HepG2 (cell line): ENCODE measurements at regions not wholly inside any gene's neighbourhood (a gene's known extent, or its start where the extent isn't known, plus 50 kb on each side); places are given as distances from the start of the nearest gene placed in this dataset.

ENCODE experiments used
- ATAC-seq: fragments of 200-7000 bp; cut with Tn5 transposase; 3 replicates; pipeline ENCODE4 v1.9.1; 2020; ENCODE audit warnings: mild to moderate bottlenecking, moderate library complexity
- BruUV-seq: library from RNA; stranded (reverse); fragments of 400-500 nt; replicated peaks from 2 replicates; lab custom pipeline; 2021; lab: Mats Ljungman, UMichigan
- CTCF ChIA-PET: fragments of 300-600 bp; formaldehyde crosslinking; extraction: SDS; loops from one replicate; lab custom pipeline; 2021; ENCODE audit warnings: low total read pairs, inconsistent platforms, low intra/inter-chr PET ratio; lab: Yijun Ruan, JAX
- POLR2A ChIA-PET: fragments of 350-600 bp; sonication (Branson Sonifier 250); formaldehyde crosslinking; loops from one replicate; lab custom pipeline; 2020; ENCODE audit warnings: antibody characterized with exemption, inconsistent platforms; lab: Yijun Ruan, JAX
- DNase-seq: peaks from one replicate; pipeline ENCODE4 v3.0.0-alpha.2; 2015; ENCODE audit warnings: low spot score
- FAIRE-seq: peaks from 3 replicates; lab custom pipeline; 2011; peaks lifted over from hg19 to GRCh38; lab: Jason Lieb, UNC
- H2AFZ ChIP-seq: one replicate; pipeline ENCODE4 v1.6.1; 2011; ENCODE audit warnings: low read length, inconsistent platforms
- H3K27ac ChIP-seq: fragments of 300-600 bp; 3 replicates; pipeline ENCODE4 v1.8.0; 2011; ENCODE audit warnings: mixed run types, mild to moderate bottlenecking, mixed read lengths, low read length, inconsistent platforms; ENCODE audit not compliant: insufficient read depth; ENCODE audit errors: extremely low read length
- H3K27me3 ChIP-seq, 2 experiments: fragments of 200-600 bp in 1 of 2; 2 replicates in 1 of 2; 3 replicates in 1 of 2; pipeline versions ENCODE4 v1.6.0 to v1.8.0; 2011; ENCODE audit warnings: low read length in 2 of 2, mild to moderate bottlenecking in 2 of 2, moderate library complexity in 2 of 2, inconsistent platforms in 1 of 2; ENCODE audit not compliant: insufficient read depth in 2 of 2, control insufficient read depth in 1 of 2
- H3K36me3 ChIP-seq, 2 experiments: fragments of 200-600 bp in 1 of 2; replicated peaks in 1 of 2; 2 replicates in 1 of 2; 3 replicates in 1 of 2; pipeline versions ENCODE4 v1.5.1 to v1.8.0; 2011; ENCODE audit warnings: low read length in 2 of 2, inconsistent platforms in 1 of 2; ENCODE audit not compliant: insufficient read depth in 2 of 2, control insufficient read depth in 1 of 2
- H3K4me1 ChIP-seq: 2 replicates; pipeline ENCODE4 v1.5.1; 2012; ENCODE audit warnings: low read length, inconsistent platforms; ENCODE audit not compliant: insufficient read depth
- H3K4me2 ChIP-seq: 2 replicates; pipeline ENCODE4 v1.6.0; 2011; ENCODE audit warnings: low read depth, low read length, inconsistent platforms
- H3K4me3 ChIP-seq, 3 experiments: fragments of 200-600 bp in 1 of 3; sonication (generic), shearing (Covaris generic) in 1 of 3; replicated peaks in 1 of 3; 2 replicates each; pipeline ENCODE4 v1.5.1; 2011 to 2016; ENCODE audit warnings: low read length in 3 of 3, inconsistent platforms in 2 of 3, low read depth in 2 of 3, mild to moderate bottlenecking in 2 of 3, control low read depth in 1 of 3, mixed read lengths in 1 of 3; ENCODE audit not compliant: insufficient read depth in 1 of 3
- H3K79me2 ChIP-seq: one replicate; pipeline ENCODE4 v1.6.1; 2011; ENCODE audit warnings: low read length, inconsistent platforms; ENCODE audit not compliant: insufficient read depth
- H3K9ac ChIP-seq: 2 replicates; pipeline ENCODE4 v1.6.0; 2011; ENCODE audit warnings: mild to moderate bottlenecking, low read depth, low read length, inconsistent platforms; ENCODE audit not compliant: insufficient read depth
- H3K9me3 ChIP-seq: 2 replicates; pipeline ENCODE4 v1.5.1; 2012; ENCODE audit warnings: mild to moderate bottlenecking, low read length
- H4K20me1 ChIP-seq: 2 replicates; pipeline ENCODE4 v1.6.0; 2011; ENCODE audit warnings: inconsistent platforms, mild to moderate bottlenecking, low read length, moderate library complexity; ENCODE audit not compliant: insufficient read depth
- HHEX ChIP-seq: IDR thresholded peaks from 2 replicates; pipeline ENCODE4 v1.6.1; 2016; ENCODE audit warnings: control low read depth
- IRF9 ChIP-seq: sonication (generic); formaldehyde crosslinking; IDR thresholded peaks from 2 replicates; pipeline ENCODE4 v1.8.0; 2022; ENCODE audit warnings: missing genetic modification reagents, mild to moderate bottlenecking, borderline replicate concordance
- NCOA5 ChIP-seq: sonication (generic); formaldehyde crosslinking; IDR thresholded peaks from 2 replicates; pipeline ENCODE4 v1.4.0; 2020; ENCODE audit warnings: missing genetic modification reagents
- NFYC ChIP-seq: IDR thresholded peaks from 2 replicates; pipeline ENCODE4 v1.6.1; 2016; ENCODE audit warnings: missing genetic modification reagents, missing compliant biosample characterization
- PAWR ChIP-seq: sonication (generic); formaldehyde crosslinking; IDR thresholded peaks from 2 replicates; pipeline ENCODE4 v1.4.0; 2020; ENCODE audit warnings: missing genetic modification reagents, mild to moderate bottlenecking, borderline replicate concordance
- PHF8 ChIP-seq: sonication (generic); formaldehyde crosslinking; IDR thresholded peaks from 2 replicates; pipeline ENCODE4 v1.5.0; 2020; ENCODE audit warnings: missing genetic modification reagents
- REPIN1 ChIP-seq: sonication (generic); formaldehyde crosslinking; IDR thresholded peaks from 2 replicates; pipeline ENCODE4 v1.8.0; 2022; ENCODE audit warnings: missing genetic modification reagents, low read depth, mild to moderate bottlenecking, borderline replicate concordance
- RORA ChIP-seq: sonication (generic); formaldehyde crosslinking; IDR thresholded peaks from 2 replicates; pipeline ENCODE4 v1.5.0; 2020; ENCODE audit warnings: mild to moderate bottlenecking, missing genetic modification reagents, moderate library complexity
- SKI ChIP-seq: fragments of 450-650 bp; IDR thresholded peaks from one replicate; pipeline ENCODE4 v1.6.1; 2018; ENCODE audit warnings: mild to moderate bottlenecking; ENCODE audit not compliant: partially characterized antibody
- SMC3 ChIP-seq: IDR thresholded peaks from 2 replicates; pipeline ENCODE4 v1.6.1; 2011; ENCODE audit warnings: low read length, improper control_type of control experiment
- ZBTB7A ChIP-seq: sonication (generic); formaldehyde crosslinking; IDR thresholded peaks from 2 replicates; pipeline ENCODE4 v1.8.0; 2022; ENCODE audit warnings: mild to moderate bottlenecking, missing genetic modification reagents
- ZNF101 ChIP-seq: sonication (generic); formaldehyde crosslinking; IDR thresholded peaks from 2 replicates; pipeline ENCODE4 v1.4.0; 2020; ENCODE audit warnings: mild to moderate bottlenecking, low read depth, missing genetic modification reagents, borderline replicate concordance
- ZNF12 ChIP-seq: sonication (generic); formaldehyde crosslinking; IDR thresholded peaks from 2 replicates; pipeline ENCODE4 v1.5.0; 2020; ENCODE audit warnings: missing genetic modification reagents
- ZNF263 ChIP-seq: sonication (generic); formaldehyde crosslinking; IDR thresholded peaks from 2 replicates; pipeline ENCODE4 v1.4.0; 2020; ENCODE audit warnings: missing genetic modification reagents
- ZNF350 ChIP-seq: sonication (generic); formaldehyde crosslinking; IDR thresholded peaks from 2 replicates; pipeline ENCODE4 v1.4.0; 2020; ENCODE audit warnings: mild to moderate bottlenecking, low read depth, missing genetic modification reagents, borderline replicate concordance
- ZNF513 ChIP-seq: sonication (generic); formaldehyde crosslinking; conservative IDR thresholded peaks from 2 replicates; pipeline ENCODE4 v1.5.0; 2020; ENCODE audit warnings: missing genetic modification reagents
- ZNF552 ChIP-seq: sonication (generic); formaldehyde crosslinking; IDR thresholded peaks from 2 replicates; pipeline ENCODE4 v1.9.0; 2022; ENCODE audit warnings: missing genetic modification reagents, mild to moderate bottlenecking, borderline replicate concordance
- ZNF841 ChIP-seq: sonication (generic); formaldehyde crosslinking; IDR thresholded peaks from 2 replicates; pipeline ENCODE4 v1.8.1; 2023; ENCODE audit warnings: missing genetic modification reagents, borderline replicate concordance
- WGBS: methylation state at CpG from one replicate; pipeline ENCODE4 v1.1.6; 2017; ENCODE audit warnings: low lambda C conversion rate; 5-methylcytosine and 5-hydroxymethylcytosine counted together
- in situ Hi-C: cut with HindIII; loops from 2 replicates; pipeline ENCODE4 v1.10.0; 2017; ENCODE audit warnings: low pct_unique_long_range_greater_than_20kb; ENCODE audit not compliant: extremely low pct_ligation_motif_present
- intact Hi-C: fragments of 100-400 bp; cut with micrococcal nuclease; formaldehyde crosslinking; loops from one replicate; pipeline ENCODE4 v1.10.0; 2022; ENCODE audit not compliant: unreplicated experiment

DNA sequence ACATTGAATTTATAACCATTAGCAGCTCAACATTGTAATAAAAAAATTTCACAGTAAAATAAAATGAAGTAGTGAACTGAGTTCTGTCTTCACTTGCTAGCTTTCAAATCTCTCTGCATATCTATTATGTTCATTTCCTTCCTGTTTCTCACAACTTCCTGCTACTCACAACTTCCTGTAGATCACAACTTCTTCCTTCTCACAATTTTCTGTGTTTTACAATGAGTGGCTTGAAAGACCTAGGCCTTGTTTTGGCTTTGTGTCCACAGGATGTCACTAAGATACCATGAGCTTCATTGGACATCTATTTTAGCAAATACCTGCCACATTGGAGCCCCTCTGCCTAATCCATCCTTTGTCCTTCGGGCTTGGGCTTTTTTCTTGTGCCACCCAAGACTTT, 480.3 kb upstream of the ADAMTS16 start (continued):
- no peak for TF ChIP-seq RORA (CRISPR knock-in tag)
- no peak for TF ChIP-seq NCOA5 (CRISPR knock-in tag)
- TF ChIP-seq ZNF841 = no peak
- no peak for TF ChIP-seq ZBTB7A (CRISPR knock-in tag)
- no peak for TF ChIP-seq IRF9 (CRISPR knock-in tag)

DNA sequence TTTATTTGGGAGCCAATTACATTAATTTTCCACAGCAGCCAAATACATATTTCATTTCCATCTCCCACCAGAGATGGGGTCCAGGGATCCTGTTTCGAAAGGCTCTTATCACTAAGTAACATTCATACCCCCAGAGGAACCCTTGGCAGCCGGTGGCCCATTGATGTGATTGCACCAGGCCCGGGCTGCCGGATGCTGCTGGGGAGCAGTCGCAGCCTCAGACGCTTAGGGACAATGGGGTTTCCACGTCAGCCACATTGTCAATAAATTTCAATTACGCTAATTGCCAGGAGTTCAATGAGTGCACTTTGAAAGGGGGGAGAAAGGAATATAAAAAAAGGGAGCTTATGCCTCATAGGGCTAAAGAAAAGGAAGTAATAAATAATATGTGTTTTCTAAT, 478.8 kb upstream of the ADAMTS16 start:
- H3K9me3 ChIP-seq = peaks cover 31% of the 10 kb centered on the region
- H4K20me1 ChIP-seq = no peaks in the 10 kb centered on the region
- no peaks in the 10 kb centered on the region for H3K36me3 ChIP-seq
- intact Hi-C loops = no loop called here
- no peak for FAIRE-seq
- no peak overlapping the region for H3K9ac ChIP-seq
- BruUV-seq = no TSS peak
- POLR2A ChIA-PET = no interaction called here
- no peaks in the 10 kb centered on the region for H3K4me1 ChIP-seq
- no peak overlapping the region for H3K27ac ChIP-seq
- no peak for DNase-seq
- no peaks in the 10 kb centered on the region for H3K27me3 ChIP-seq
- WGBS = 48% methylated on average over 8 of the region's 8 CpGs
- CTCF ChIA-PET = no interaction called here
- H3K79me2 ChIP-seq = no peaks in the 10 kb centered on the region
- in situ Hi-C loops = no loop called here
- no peak for ATAC-seq
- H3K4me2 ChIP-seq = no peak overlapping the region
- H3K4me3 ChIP-seq = no peak overlapping the region
- H2AFZ ChIP-seq = no peak overlapping the region
- TF ChIP-seq ZNF350 (CRISPR knock-in tag) = no peak
- no peak for TF ChIP-seq NFYC
- no peak for TF ChIP-seq PAWR (CRISPR knock-in tag)
- TF ChIP-seq ZNF101 (CRISPR knock-in tag) = no peak
- no peak for TF ChIP-seq SMC3
- TF ChIP-seq PHF8 (CRISPR knock-in tag) = no peak
- TF ChIP-seq ZNF552 = no peak
- no peak for TF ChIP-seq SKI
- no peak for TF ChIP-seq ZNF12 (CRISPR knock-in tag)
- TF ChIP-seq ZNF513 (CRISPR knock-in tag) = no peak
- TF ChIP-seq HHEX (CRISPR knock-in tag) = no peak
- TF ChIP-seq REPIN1 (CRISPR knock-in tag) = no peak
- no peak for TF ChIP-seq ZNF263 (CRISPR knock-in tag)
